CD4-positive, alpha-beta memory T cell (primary cell): ENCODE measurements at regions not wholly inside any gene's neighbourhood (a gene's known extent, or its start where the extent isn't known, plus 50 kb on each side); places are given as distances from the start of the nearest gene placed in this dataset.

Experiments used
- CTCF ChIA-PET: fragments of 350-600 bp; sonication (Branson Sonifier 250); formaldehyde crosslinking; loops from one replicate; lab custom pipeline; 2021; ENCODE audit warnings: inconsistent platforms; ENCODE audit not compliant: partially characterized antibody; lab: Charles Lee
- POLR2A ChIA-PET: fragments of 350-600 bp; sonication (Branson Sonifier 250); formaldehyde crosslinking; loops from one replicate; lab custom pipeline; 2021; ENCODE audit not compliant: partially characterized antibody; lab: Charles Lee
- DNase-seq, 5 donors: peaks; one replicate each; pipeline versions ENCODE4 v3.0.0 to v3.0.0-alpha.2; 2020 to 2022; ENCODE audit warnings: mixed read lengths in 1 of 5
- H3K27ac ChIP-seq: one replicate; pipeline ENCODE4 v1.7.0; 2013; ENCODE audit warnings: low read depth, low read length
- H3K27me3 ChIP-seq: 2 replicates; pipeline ENCODE4 v1.7.0; 2013; ENCODE audit warnings: mild to moderate bottlenecking, low read length, moderate library complexity; ENCODE audit not compliant: insufficient read depth
- H3K36me3 ChIP-seq: 2 replicates; pipeline ENCODE4 v1.7.0; 2013; ENCODE audit warnings: mild to moderate bottlenecking, low read length, moderate library complexity; ENCODE audit not compliant: insufficient read depth
- H3K4me1 ChIP-seq: 2 replicates; pipeline ENCODE4 v1.7.0; 2013; ENCODE audit warnings: mild to moderate bottlenecking, low read length, moderate library complexity; ENCODE audit not compliant: insufficient read depth
- H3K4me3 ChIP-seq, 2 donors: one replicate each; pipeline ENCODE4 v1.7.0; 2013; ENCODE audit warnings: low read length in 2 of 2, mild to moderate bottlenecking in 1 of 2
- H3K9me3 ChIP-seq, 2 donors: one replicate each; pipeline ENCODE4 v1.7.0; 2013; ENCODE audit warnings: low read length in 2 of 2, control low read depth in 1 of 2; ENCODE audit not compliant: control insufficient read depth in 1 of 2
- H3K27ac Mint-ChIP-seq, 7 donors: one replicate each; pipeline ENCODE4 v1.8.0; 2020 to 2021; ENCODE audit warnings: mixed read lengths in 7 of 7, mild to moderate bottlenecking in 6 of 7, inconsistent platforms in 3 of 7, moderate library complexity in 3 of 7
- H3K27me3 Mint-ChIP-seq, 2 donors: one replicate each; pipeline ENCODE4 v1.8.0; 2020 to 2021; ENCODE audit warnings: mixed read lengths in 2 of 2
- H3K36me3 Mint-ChIP-seq, 2 donors: one replicate each; pipeline ENCODE4 v1.8.0; 2020 to 2021; ENCODE audit warnings: mixed read lengths in 2 of 2, inconsistent platforms in 1 of 2, mild to moderate bottlenecking in 1 of 2
- H3K4me1 Mint-ChIP-seq, 4 donors: one replicate each; pipeline ENCODE4 v1.8.0; 2020 to 2021; ENCODE audit warnings: mixed read lengths in 4 of 4, mild to moderate bottlenecking in 1 of 4
- H3K4me3 Mint-ChIP-seq, 8 donors: one replicate each; pipeline ENCODE4 v1.8.0; 2020 to 2021; ENCODE audit warnings: mixed read lengths in 8 of 8, mild to moderate bottlenecking in 7 of 8, moderate library complexity in 6 of 8, inconsistent platforms in 3 of 8
- H3K9me3 Mint-ChIP-seq, 8 donors: one replicate each; pipeline ENCODE4 v1.8.0; 2020 to 2021; ENCODE audit warnings: mixed read lengths in 8 of 8, mild to moderate bottlenecking in 5 of 8, inconsistent platforms in 3 of 8, moderate library complexity in 1 of 8
- intact Hi-C: fragments of 100-400 bp; cut with micrococcal nuclease; formaldehyde crosslinking; loops from one replicate; pipeline ENCODE4 v1.15.1; 2023

GRCh38 chr10:106313041-106313440 lies 851.5 kb downstream of the SORCS1 start:
- Mint-ChIP-seq H3K27me3 (no peaks in the 10 kb centered on the region), H3K9me3 (peaks cover 0 to 19% (median 3%) of the 10 kb centered on the region in 8 donors), H3K36me3 (no peaks in the 10 kb centered on the region), H3K27ac (no peak overlapping the region), H3K4me3 (no peak overlapping the region), H3K4me1 (no peaks in the 10 kb centered on the region)
- Histone ChIP-seq H3K36me3 (no peaks in the 10 kb centered on the region), H3K4me3 (no peak overlapping the region), H3K27me3 (no peaks in the 10 kb centered on the region), H3K27ac (no peak overlapping the region), H3K4me1 (no peaks in the 10 kb centered on the region), H3K9me3 (no peaks in the 10 kb centered on the region)
- DNase-seq: no peak
- POLR2A ChIA-PET: no interaction called here
- intact Hi-C loops: no loop called here
- CTCF ChIA-PET: no interaction called here

DNA sequence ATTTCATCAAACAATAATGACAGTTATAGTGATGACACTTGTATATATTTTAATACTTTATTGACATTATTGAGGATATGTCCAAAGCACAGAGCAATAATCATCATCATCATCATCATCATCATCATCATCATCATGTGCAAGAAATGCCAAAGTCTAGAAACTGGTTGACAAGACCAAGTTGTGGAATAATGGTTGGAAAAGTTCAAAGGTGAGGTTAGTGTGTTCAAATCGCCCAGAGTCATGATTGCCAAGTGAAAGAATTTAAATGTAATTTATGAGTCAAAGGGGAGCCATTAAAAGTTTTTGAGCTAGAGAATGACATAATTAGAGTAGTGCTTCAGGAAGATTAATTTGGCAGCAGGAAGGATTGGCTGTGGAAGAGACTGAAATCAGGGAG lies 852.4 kb downstream of the SORCS1 start:
- H3K36me3 Mint-ChIP-seq: no peaks in the 10 kb centered on the region
- H3K27ac Mint-ChIP-seq: no peak overlapping the region
- H3K4me1 Mint-ChIP-seq: no peaks in the 10 kb centered on the region
- ChIA-PET POLR2A (no interaction called here), CTCF (no interaction called here)
- no peaks in the 10 kb centered on the region for H3K27me3 Mint-ChIP-seq
- H3K36me3 ChIP-seq: no peaks in the 10 kb centered on the region
- H3K9me3 Mint-ChIP-seq: peaks cover 0 to 17% (median 3%) of the 10 kb centered on the region in 8 donors
- no peak for DNase-seq
- H3K27me3 ChIP-seq: no peaks in the 10 kb centered on the region
- H3K4me3 ChIP-seq: no peak overlapping the region
- no peak overlapping the region for H3K27ac ChIP-seq
- H3K4me3 Mint-ChIP-seq: no peak overlapping the region
- no peaks in the 10 kb centered on the region for H3K4me1 ChIP-seq
- intact Hi-C loops: no loop called here
- no peaks in the 10 kb centered on the region for H3K9me3 ChIP-seq

DNA sequence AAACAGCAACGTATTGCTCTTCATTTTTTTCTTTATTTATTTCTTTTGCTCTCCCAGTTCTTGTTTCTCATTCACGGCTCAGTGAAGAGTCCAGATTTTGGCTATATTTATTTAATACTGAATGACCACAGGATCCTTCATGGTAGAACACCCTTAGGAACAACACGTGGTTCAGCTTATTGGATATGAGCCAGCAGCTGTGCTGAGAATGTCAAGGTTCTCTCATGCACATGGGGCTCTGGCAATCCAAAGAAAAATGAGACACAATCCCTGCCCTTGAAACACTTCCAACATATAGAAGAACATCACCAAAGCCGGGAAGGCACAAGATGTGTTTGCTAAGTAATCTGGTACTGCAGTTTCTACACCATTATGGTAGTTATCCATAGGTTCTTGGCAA lies 852.9 kb downstream of the SORCS1 start:
- intact Hi-C loops: no loop called here
- H3K9me3 ChIP-seq: no peaks in the 10 kb centered on the region
- no peaks in the 10 kb centered on the region for H3K36me3 ChIP-seq
- no peak for DNase-seq
- H3K4me1 Mint-ChIP-seq: no peaks in the 10 kb centered on the region
- H3K4me1 ChIP-seq: no peaks in the 10 kb centered on the region
- no peaks in the 10 kb centered on the region for H3K36me3 Mint-ChIP-seq
- ChIA-PET POLR2A (no interaction called here), CTCF (no interaction called here)
- no peak overlapping the region for H3K27ac Mint-ChIP-seq
- peaks cover 0 to 16% (median 5%) of the 10 kb centered on the region in 8 donors for H3K9me3 Mint-ChIP-seq
- H3K4me3 Mint-ChIP-seq: no peak overlapping the region
- no peaks in the 10 kb centered on the region for H3K27me3 Mint-ChIP-seq
- H3K27me3 ChIP-seq: no peaks in the 10 kb centered on the region
- H3K27ac ChIP-seq: no peak overlapping the region
- H3K4me3 ChIP-seq: no peak overlapping the region

DNA sequence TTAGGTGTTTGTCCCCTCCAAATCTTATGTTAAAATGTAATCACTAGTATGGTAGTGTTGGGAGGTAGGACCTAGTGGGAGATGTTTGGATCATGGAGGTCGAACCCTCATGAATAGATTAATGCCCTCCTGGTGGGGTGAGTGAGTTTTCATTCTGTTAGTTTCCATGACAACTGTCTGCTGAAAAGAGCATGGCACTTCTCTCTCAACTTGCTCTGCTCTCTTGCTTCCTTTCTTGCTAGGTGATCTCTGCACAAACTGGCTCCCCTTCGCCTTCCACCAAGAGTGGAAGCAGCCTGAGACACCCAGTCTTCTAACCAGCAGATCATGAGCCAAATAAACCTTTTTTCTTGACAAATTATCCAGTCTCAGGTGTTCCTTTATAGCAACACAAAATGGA lies 853.9 kb downstream of the SORCS1 start:
- H3K4me1 Mint-ChIP-seq: no peaks in the 10 kb centered on the region
- no peaks in the 10 kb centered on the region for H3K36me3 Mint-ChIP-seq
- DNase-seq: no peak
- Histone ChIP-seq H3K27ac (no peak overlapping the region), H3K27me3 (no peaks in the 10 kb centered on the region), H3K9me3 (no peaks in the 10 kb centered on the region), H3K36me3 (no peaks in the 10 kb centered on the region), H3K4me3 (no peak overlapping the region), H3K4me1 (no peaks in the 10 kb centered on the region)
- no peak overlapping the region for H3K4me3 Mint-ChIP-seq
- no peaks in the 10 kb centered on the region for H3K27me3 Mint-ChIP-seq
- CTCF ChIA-PET: no interaction called here
- intact Hi-C loops: no loop called here
- POLR2A ChIA-PET: no interaction called here
- peaks cover 0 to 16% (median 5%) of the 10 kb centered on the region in 8 donors for H3K9me3 Mint-ChIP-seq
- H3K27ac Mint-ChIP-seq: no peak overlapping the region

- Histone ChIP-seq H3K27ac (no peak overlapping the region), H3K4me3 (no peak overlapping the region), H3K27me3 (no peaks in the 10 kb centered on the region), H3K9me3 (no peaks in the 10 kb centered on the region), H3K4me1 (no peaks in the 10 kb centered on the region), H3K36me3 (no peaks in the 10 kb centered on the region)
- POLR2A ChIA-PET: no interaction called here
- Mint-ChIP-seq H3K9me3 (peaks cover 2 to 12% (median 5%) of the 10 kb centered on the region in 8 donors), H3K4me3 (no peak overlapping the region), H3K27ac (no peak overlapping the region), H3K36me3 (no peaks in the 10 kb centered on the region), H3K4me1 (no peaks in the 10 kb centered on the region), H3K27me3 (no peaks in the 10 kb centered on the region)
- CTCF ChIA-PET: no interaction called here
- no peak for DNase-seq
- intact Hi-C loops: no loop called here
These were observed 855.1 kb downstream of the SORCS1 start for GRCh38 chr10:106309376-106309775.

- H3K4me3 Mint-ChIP-seq: no peak overlapping the region
- H3K27ac Mint-ChIP-seq: no peak overlapping the region
- POLR2A ChIA-PET: no interaction called here
These were observed 856.2 kb downstream of the SORCS1 start for GRCh38 chr10:106308284-106308683.

DNA sequence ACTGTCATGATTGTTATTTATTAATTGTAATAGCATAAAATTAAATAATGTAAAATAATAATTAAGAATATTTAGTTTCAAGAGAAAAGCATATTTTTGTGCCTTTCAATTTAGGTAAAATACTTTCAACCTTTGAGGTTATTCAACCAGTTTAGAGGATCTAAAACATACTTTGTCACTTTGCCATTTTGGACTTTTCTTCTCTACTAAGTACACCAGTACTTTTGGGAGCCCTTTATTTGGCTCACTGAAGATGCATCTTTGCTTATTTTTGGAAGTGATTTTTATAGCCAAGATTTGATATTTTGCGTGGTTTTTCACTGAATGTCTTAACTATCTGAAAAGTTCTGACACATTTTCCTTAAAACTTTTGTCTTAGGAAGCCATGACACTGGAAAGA lies 860.5 kb downstream of the SORCS1 start:
- H3K4me1 Mint-ChIP-seq: no peaks in the 10 kb centered on the region
- H3K27ac Mint-ChIP-seq: no peak overlapping the region
- POLR2A ChIA-PET: no interaction called here
- no peak for DNase-seq
- H3K9me3 Mint-ChIP-seq: peaks cover 2 to 18% (median 3%) of the 10 kb centered on the region in 8 donors
- Histone ChIP-seq H3K36me3 (no peaks in the 10 kb centered on the region), H3K4me1 (no peaks in the 10 kb centered on the region), H3K27ac (no peak overlapping the region), H3K4me3 (no peak overlapping the region), H3K9me3 (no peaks in the 10 kb centered on the region), H3K27me3 (no peaks in the 10 kb centered on the region)
- H3K36me3 Mint-ChIP-seq: no peaks in the 10 kb centered on the region
- no peaks in the 10 kb centered on the region for H3K27me3 Mint-ChIP-seq
- H3K4me3 Mint-ChIP-seq: no peak overlapping the region
- CTCF ChIA-PET: no interaction called here
- intact Hi-C loops: no loop called here

More at GRCh38 chr10:106308284-106308683, 856.2 kb downstream of the SORCS1 start:
- H3K4me3 ChIP-seq: no peak overlapping the region
- Mint-ChIP-seq H3K27me3 (no peaks in the 10 kb centered on the region), H3K4me1 (no peaks in the 10 kb centered on the region), H3K36me3 (no peaks in the 10 kb centered on the region), H3K9me3 (peaks cover 2 to 14% (median 5%) of the 10 kb centered on the region in 8 donors)
- intact Hi-C loops: no loop called here
- no peak overlapping the region for H3K27ac ChIP-seq
- no peaks in the 10 kb centered on the region for H3K36me3 ChIP-seq
- no peak for DNase-seq
- H3K4me1 ChIP-seq: no peaks in the 10 kb centered on the region
- no peaks in the 10 kb centered on the region for H3K27me3 ChIP-seq
- CTCF ChIA-PET: no interaction called here
- no peaks in the 10 kb centered on the region for H3K9me3 ChIP-seq

DNA sequence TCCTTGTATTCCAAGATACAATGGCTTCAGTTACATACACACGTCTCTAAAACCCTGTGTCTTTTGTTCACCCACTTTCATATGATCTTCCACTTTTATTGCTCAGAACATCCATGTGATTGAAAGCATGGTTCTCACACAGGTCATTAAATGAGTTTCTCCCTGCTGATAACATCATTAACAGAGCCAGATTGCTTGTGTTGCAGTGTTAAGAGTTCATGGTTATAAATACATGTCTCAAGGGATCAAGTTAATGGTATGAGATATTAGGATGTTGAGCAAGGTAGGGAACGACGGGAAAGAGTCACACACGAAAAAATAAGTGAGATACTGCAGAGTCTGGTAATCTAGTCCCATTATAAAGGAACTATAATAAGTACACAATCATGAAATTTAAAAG lies 861.5 kb downstream of the SORCS1 start:
- Histone ChIP-seq H3K27me3 (no peaks in the 10 kb centered on the region), H3K4me3 (no peak overlapping the region), H3K36me3 (no peaks in the 10 kb centered on the region), H3K4me1 (no peaks in the 10 kb centered on the region), H3K9me3 (no peaks in the 10 kb centered on the region), H3K27ac (no peak overlapping the region)
- Mint-ChIP-seq H3K27me3 (no peaks in the 10 kb centered on the region), H3K4me3 (no peak overlapping the region), H3K27ac (no peak overlapping the region), H3K4me1 (no peaks in the 10 kb centered on the region), H3K9me3 (peaks cover 2 to 18% (median 3%) of the 10 kb centered on the region in 8 donors), H3K36me3 (no peaks in the 10 kb centered on the region)
- CTCF ChIA-PET: no interaction called here
- DNase-seq: no peak
- POLR2A ChIA-PET: no interaction called here
- intact Hi-C loops: no loop called here
